GM12873 (cell line): ENCODE measurements at regions not wholly inside any gene's neighbourhood (a gene's known extent, or its start where the extent isn't known, plus 50 kb on each side); places are given as distances from the start of the nearest gene placed in this dataset.
A peak's percentile ranks its signal among the peaks of the same experiment; 100 is the strongest.

Source experiments
- CTCF ChIP-seq: IDR thresholded peaks from 2 replicates; pipeline ENCODE4 v1.5.1; 2012; ENCODE audit warnings: low read depth, mild to moderate bottlenecking, moderate library complexity, low read length, control low read depth; ENCODE audit not compliant: insufficient read depth; ENCODE audit errors: missing control alignments

- TF ChIP-seq CTCF: no peak
Measured at GRCh38 chr10:28427376-28427775, 105.5 kb upstream of the WAC start.

GRCh38 chr10:28429045-28429444 is 103.9 kb upstream of the WAC start:
- no peak for TF ChIP-seq CTCF

- no peak for TF ChIP-seq CTCF
Measured at GRCh38 chr10:28429573-28430216, 103.2 kb upstream of the WAC start.

- TF ChIP-seq CTCF: no peak
Measured at GRCh38 chr10:28431139-28431538, 101.8 kb upstream of the WAC start.

GRCh38 chr10:28432210-28432676 is 100.7 kb upstream of the WAC start:
- TF ChIP-seq CTCF: peak; percentile 77

GRCh38 chr10:28434063-28434462 is 98.9 kb upstream of the WAC start:
- no peak for TF ChIP-seq CTCF

- no peak for TF ChIP-seq CTCF
Measured at GRCh38 chr10:28442403-28442802, 90.5 kb upstream of the WAC start.
